Cardiac muscle cell (in vitro differentiated cells and primary cell): ENCODE measurements at regions not wholly inside any gene's neighbourhood (a gene's known extent, or its start where the extent isn't known, plus 50 kb on each side); places are given as distances from the start of the nearest gene placed in this dataset.

ENCODE experiments used
- DNase-seq, 2 donors: peaks; one replicate each; pipeline versions ENCODE4 v3.0.0 to v3.0.0-alpha.2; 2010 to 2017; ENCODE audit warnings: low read depth in 1 of 2, low spot score in 1 of 2
- H3K27ac ChIP-seq: fragments of 200-600 bp; sonication (generic); 2 replicates; pipeline ENCODE4 v1.5.1; 2016
- H3K27me3 ChIP-seq: fragments of 200-600 bp; sonication (generic); 2 replicates; pipeline ENCODE4 v1.6.0; 2016; ENCODE audit warnings: control low read depth
- H3K36me3 ChIP-seq: fragments of 200-600 bp; sonication (generic); 2 replicates; pipeline ENCODE4 v1.5.1; 2016; ENCODE audit warnings: control low read depth
- H3K4me1 ChIP-seq: fragments of 200-600 bp; sonication (generic); 2 replicates; pipeline ENCODE4 v1.8.1; 2017; ENCODE audit warnings: low read depth, mild to moderate bottlenecking, mixed run types
- H3K4me3 ChIP-seq: fragments of 200-600 bp; sonication (generic); 2 replicates; pipeline ENCODE4 v1.5.1; 2016; ENCODE audit warnings: mild to moderate bottlenecking
- H3K9me3 ChIP-seq: fragments of 200-600 bp; sonication (generic); 2 replicates; pipeline ENCODE4 v1.5.1; 2017; ENCODE audit warnings: low read depth, mild to moderate bottlenecking, control low read depth
- CTCF ChIP-seq: IDR thresholded peaks from 2 replicates; pipeline ENCODE4 v1.5.1; 2012; ENCODE audit warnings: low read depth, mild to moderate bottlenecking, low read length

- Histone ChIP-seq H3K27ac (no peak overlapping the region), H3K9me3 (no peaks in the 10 kb centered on the region), H3K4me1 (no peaks in the 10 kb centered on the region), H3K36me3 (no peaks in the 10 kb centered on the region), H3K27me3 (no peaks in the 10 kb centered on the region), H3K4me3 (no peak overlapping the region)
- TF ChIP-seq CTCF = no peak
- no peak for DNase-seq
Measured at GRCh38 chr16:9570521-9570920, 479.1 kb downstream of the HAPSTR1 start.

- Histone ChIP-seq H3K4me3 (no peak overlapping the region), H3K36me3 (no peaks in the 10 kb centered on the region), H3K27ac (no peak overlapping the region), H3K27me3 (no peaks in the 10 kb centered on the region), H3K4me1 (no peaks in the 10 kb centered on the region), H3K9me3 (no peaks in the 10 kb centered on the region)
- no peak for DNase-seq
- TF ChIP-seq CTCF = no peak
Measured at GRCh38 chr16:9578459-9578858, 487.0 kb downstream of the HAPSTR1 start.

GRCh38 chr16:9580025-9580424, 488.6 kb downstream of the HAPSTR1 start:
- H3K36me3 ChIP-seq = no peaks in the 10 kb centered on the region
- no peak overlapping the region for H3K4me3 ChIP-seq
- no peak for DNase-seq
- TF ChIP-seq CTCF = no peak
- H3K4me1 ChIP-seq = no peaks in the 10 kb centered on the region
- no peaks in the 10 kb centered on the region for H3K27me3 ChIP-seq
- H3K27ac ChIP-seq = no peak overlapping the region
- H3K9me3 ChIP-seq = no peaks in the 10 kb centered on the region

- Histone ChIP-seq H3K9me3 (no peaks in the 10 kb centered on the region), H3K4me3 (no peak overlapping the region), H3K27me3 (no peaks in the 10 kb centered on the region), H3K4me1 (no peaks in the 10 kb centered on the region), H3K27ac (no peak overlapping the region), H3K36me3 (no peaks in the 10 kb centered on the region)
- TF ChIP-seq CTCF = no peak
- no peak for DNase-seq
Measured at GRCh38 chr16:9593440-9593839, 502.0 kb downstream of the HAPSTR1 start.

- H3K4me3 ChIP-seq = no peak overlapping the region
- H3K9me3 ChIP-seq = no peaks in the 10 kb centered on the region
- H3K4me1 ChIP-seq = no peaks in the 10 kb centered on the region
- no peak for DNase-seq
- no peak overlapping the region for H3K27ac ChIP-seq
- no peaks in the 10 kb centered on the region for H3K27me3 ChIP-seq
- no peak for TF ChIP-seq CTCF
- H3K36me3 ChIP-seq = no peaks in the 10 kb centered on the region
Measured at GRCh38 chr16:9594047-9594446, 502.6 kb downstream of the HAPSTR1 start.

- TF ChIP-seq CTCF = no peak
- H3K27ac ChIP-seq = no peak overlapping the region
- no peaks in the 10 kb centered on the region for H3K27me3 ChIP-seq
- H3K9me3 ChIP-seq = no peaks in the 10 kb centered on the region
- DNase-seq = no peak
- no peak overlapping the region for H3K4me3 ChIP-seq
- no peaks in the 10 kb centered on the region for H3K36me3 ChIP-seq
- H3K4me1 ChIP-seq = no peaks in the 10 kb centered on the region
Measured at GRCh38 chr16:9594946-9595345, 503.5 kb downstream of the HAPSTR1 start.
